Panc1 (cell line): ENCODE measurements at regions not wholly inside any gene's neighbourhood (a gene's known extent, or its start where the extent isn't known, plus 50 kb on each side); places are given as distances from the start of the nearest gene placed in this dataset.

Experiments
- ATAC-seq: fragments of 200-7000 bp; cut with Tn5 transposase; 2 replicates; pipeline ENCODE4 v1.9.1; 2020; ENCODE audit warnings: mild to moderate bottlenecking, moderate library complexity
- BruUV-seq: library from RNA; stranded (reverse); fragments of 400-500 nt; replicated peaks from 2 replicates; lab custom pipeline; 2021; lab: Mats Ljungman, UMichigan
- CTCF ChIA-PET: fragments of 300-600 bp; sonication (Branson Sonifier 250); formaldehyde crosslinking; loops from one replicate; lab custom pipeline; 2022; ENCODE audit warnings: antibody characterized with exemption; lab: Charles Lee
- POLR2A ChIA-PET: fragments of 300-600 bp; sonication (Branson Sonifier 250); formaldehyde crosslinking; loops from one replicate; lab custom pipeline; 2022; ENCODE audit warnings: antibody characterized with exemption; lab: Charles Lee
- DNase-seq: peaks from one replicate; pipeline ENCODE4 v3.0.0-alpha.2; 2010; ENCODE audit warnings: low read depth, low spot score
- H3K27ac ChIP-seq: 2 replicates; pipeline ENCODE4 v1.5.1; 2011; ENCODE audit warnings: mild to moderate bottlenecking, low read length, inconsistent platforms
- H3K27me3 ChIP-seq: fragments of 200-500 bp; sonication (Bioruptor generic); 2 replicates; pipeline ENCODE4 v1.6.0; 2014; ENCODE audit warnings: low read length, inconsistent platforms; ENCODE audit not compliant: control insufficient read depth, insufficient read depth
- H3K36me3 ChIP-seq: fragments of 200-500 bp; sonication (Bioruptor generic); 2 replicates; pipeline ENCODE4 v1.5.1; 2014; ENCODE audit warnings: inconsistent platforms, mild to moderate bottlenecking, low read length, moderate library complexity; ENCODE audit not compliant: control insufficient read depth, insufficient read depth
- H3K4me1 ChIP-seq: 2 replicates; pipeline ENCODE4 v1.5.1; 2011; ENCODE audit warnings: inconsistent platforms, mild to moderate bottlenecking, low read length, moderate library complexity; ENCODE audit not compliant: control insufficient read depth, insufficient read depth
- H3K4me3 ChIP-seq, 2 experiments: 2 replicates each; pipeline ENCODE4 v1.5.1; 2011 to 2012; ENCODE audit warnings: low read depth in 2 of 2, low read length in 2 of 2, mild to moderate bottlenecking in 2 of 2, inconsistent platforms in 1 of 2, moderate library complexity in 1 of 2
- H3K9me3 ChIP-seq: fragments of 200-500 bp; sonication (Bioruptor generic); 2 replicates; pipeline ENCODE4 v1.5.1; 2014; ENCODE audit warnings: low read depth, mild to moderate bottlenecking, inconsistent platforms, low read length, moderate library complexity; ENCODE audit not compliant: control insufficient read depth, insufficient read depth
- POLR2AphosphoS5 ChIP-seq: IDR thresholded peaks from 2 replicates; pipeline ENCODE4 v1.6.1; 2012; ENCODE audit warnings: mild to moderate bottlenecking, low read depth, low read length, moderate library complexity
- REST ChIP-seq, 2 experiments: IDR thresholded peaks; 2 replicates each; pipeline ENCODE4 v1.6.1; 2011 to 2012; ENCODE audit warnings: low read depth in 2 of 2, control low read depth in 1 of 2, low read length in 1 of 2, mild to moderate bottlenecking in 1 of 2, moderate library complexity in 1 of 2; ENCODE audit not compliant: insufficient read depth in 1 of 2
- SIN3A ChIP-seq: IDR thresholded peaks from 2 replicates; pipeline ENCODE4 v1.6.1; 2012; ENCODE audit warnings: low read depth, mild to moderate bottlenecking, low read length, moderate library complexity, borderline replicate concordance; ENCODE audit not compliant: insufficient read depth
- TCF7L2 ChIP-seq: IDR thresholded peaks from 2 replicates; pipeline ENCODE4 v1.6.1; 2011; ENCODE audit warnings: mild to moderate bottlenecking, low read depth, low read length, inconsistent platforms
- in situ Hi-C: cut with HindIII; loops from 2 replicates; pipeline ENCODE4 v1.10.0; 2016; ENCODE audit warnings: low sequenced_read_pairs, low pct_unique_long_range_greater_than_20kb
- intact Hi-C: fragments of 100-400 bp; cut with micrococcal nuclease; formaldehyde crosslinking; loops from one replicate; pipeline ENCODE4 v1.10.0; 2022; ENCODE audit not compliant: unreplicated experiment
- TF ChIP-seq, protein P1 (sequence below): fragments of 450-650 bp; IDR thresholded peaks from 2 replicates; pipeline ENCODE4 v1.5.1; 2017; ENCODE audit warnings: mild to moderate bottlenecking

- ChIA-PET CTCF (no interaction called here), POLR2A (no interaction called here)
- H3K9me3 ChIP-seq, result no peaks in the 10 kb centered on the region
- peaks cover 7% of the 10 kb centered on the region for H3K4me1 ChIP-seq
- no peak for TF ChIP-seq REST (IDR thresholded peaks at IDR 0.05; ENCODE audit: insufficient read depth in 1 of 2, low read depth in 2 of 2, low read length in 1 of 2)
- TF ChIP-seq SIN3A, result no peak
- TF ChIP-seq, protein P1, sequence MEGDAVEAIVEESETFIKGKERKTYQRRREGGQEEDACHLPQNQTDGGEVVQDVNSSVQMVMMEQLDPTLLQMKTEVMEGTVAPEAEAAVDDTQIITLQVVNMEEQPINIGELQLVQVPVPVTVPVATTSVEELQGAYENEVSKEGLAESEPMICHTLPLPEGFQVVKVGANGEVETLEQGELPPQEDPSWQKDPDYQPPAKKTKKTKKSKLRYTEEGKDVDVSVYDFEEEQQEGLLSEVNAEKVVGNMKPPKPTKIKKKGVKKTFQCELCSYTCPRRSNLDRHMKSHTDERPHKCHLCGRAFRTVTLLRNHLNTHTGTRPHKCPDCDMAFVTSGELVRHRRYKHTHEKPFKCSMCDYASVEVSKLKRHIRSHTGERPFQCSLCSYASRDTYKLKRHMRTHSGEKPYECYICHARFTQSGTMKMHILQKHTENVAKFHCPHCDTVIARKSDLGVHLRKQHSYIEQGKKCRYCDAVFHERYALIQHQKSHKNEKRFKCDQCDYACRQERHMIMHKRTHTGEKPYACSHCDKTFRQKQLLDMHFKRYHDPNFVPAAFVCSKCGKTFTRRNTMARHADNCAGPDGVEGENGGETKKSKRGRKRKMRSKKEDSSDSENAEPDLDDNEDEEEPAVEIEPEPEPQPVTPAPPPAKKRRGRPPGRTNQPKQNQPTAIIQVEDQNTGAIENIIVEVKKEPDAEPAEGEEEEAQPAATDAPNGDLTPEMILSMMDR, result no peak
- no peak overlapping the region for H3K4me3 ChIP-seq
- ATAC-seq, result no peak
- no peaks in the 10 kb centered on the region for H3K27me3 ChIP-seq
- no peak overlapping the region for H3K27ac ChIP-seq
- BruUV-seq, result no TSS peak
- intact Hi-C loops, result no loop called here
- no peaks in the 10 kb centered on the region for H3K36me3 ChIP-seq
- DNase-seq, result no peak
- in situ Hi-C loops, result no loop called here
Measured at GRCh38 chr13:50593207-50593606, 250.3 kb downstream of the DLEU7 start.

DNA sequence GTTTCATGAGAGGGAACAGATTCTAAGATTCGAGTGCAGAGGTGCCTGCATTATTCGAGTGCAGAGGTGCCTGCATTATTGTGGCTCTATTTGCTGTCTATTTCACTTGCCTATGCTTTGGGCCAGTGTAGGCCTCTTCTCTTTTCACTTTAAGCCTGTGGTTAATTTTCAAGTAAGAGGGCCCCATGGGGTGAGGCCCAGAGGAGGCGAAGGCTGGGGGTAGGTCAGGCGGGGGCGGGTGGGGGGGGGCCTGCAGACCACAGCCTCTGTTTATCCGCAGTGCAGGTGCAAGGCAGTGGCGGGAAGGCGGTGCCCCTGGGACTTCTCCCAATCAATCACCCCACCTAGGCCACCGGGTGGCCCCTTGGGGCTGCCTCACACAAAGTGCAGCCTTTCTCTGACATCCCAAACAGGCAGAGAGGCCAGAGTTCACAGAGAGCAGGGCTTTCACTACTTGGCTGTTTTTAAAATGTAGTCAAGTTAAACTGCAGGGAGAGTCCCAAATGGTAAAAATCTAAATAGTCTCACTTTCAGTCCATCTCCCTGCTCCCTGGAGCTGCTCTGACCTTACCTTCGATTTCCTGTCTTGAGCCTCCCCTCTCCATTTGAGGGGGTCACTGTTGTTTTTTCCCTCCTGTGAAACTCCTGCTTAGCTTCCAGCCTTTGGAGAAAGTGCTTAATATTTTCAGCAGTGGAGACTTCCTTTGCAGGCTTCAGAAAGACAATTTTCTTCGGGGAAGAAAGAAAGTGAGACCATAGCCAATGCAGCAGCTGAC, 249.0 kb downstream of the DLEU7 start:
- Histone ChIP-seq H3K27ac (peak overlapping the region; percentile 44; the same call in 1 of the 2 replicates), H3K4me1 (peaks cover 4% of the 10 kb centered on the region), H3K4me3 (no peak overlapping the region), H3K9me3 (no peaks in the 10 kb centered on the region), H3K36me3 (no peaks in the 10 kb centered on the region), H3K27me3 (no peaks in the 10 kb centered on the region)
- DNase-seq, result no peak
- intact Hi-C loops (no loop called here), in situ Hi-C loops (no loop called here)
- TF ChIP-seq REST (IDR thresholded peaks at IDR 0.05; ENCODE audit: insufficient read depth in 1 of 2, low read depth in 2 of 2, low read length in 1 of 2), result no peak
- TF ChIP-seq TCF7L2, result no peak
- TF ChIP-seq, protein P1, result no peak
- TF ChIP-seq SIN3A, result no peak
- TF ChIP-seq POLR2AphosphoS5, result no peak
- no peak for ATAC-seq
- BruUV-seq, result no TSS peak
- CTCF ChIA-PET, result no interaction called here
- POLR2A ChIA-PET, result no interaction called here
